ENCODE measurements at regions not wholly inside any gene's neighbourhood (a gene's known extent, or its start where the extent isn't known, plus 50 kb on each side); places are given as distances from the start of the nearest gene placed in this dataset.

DNA sequence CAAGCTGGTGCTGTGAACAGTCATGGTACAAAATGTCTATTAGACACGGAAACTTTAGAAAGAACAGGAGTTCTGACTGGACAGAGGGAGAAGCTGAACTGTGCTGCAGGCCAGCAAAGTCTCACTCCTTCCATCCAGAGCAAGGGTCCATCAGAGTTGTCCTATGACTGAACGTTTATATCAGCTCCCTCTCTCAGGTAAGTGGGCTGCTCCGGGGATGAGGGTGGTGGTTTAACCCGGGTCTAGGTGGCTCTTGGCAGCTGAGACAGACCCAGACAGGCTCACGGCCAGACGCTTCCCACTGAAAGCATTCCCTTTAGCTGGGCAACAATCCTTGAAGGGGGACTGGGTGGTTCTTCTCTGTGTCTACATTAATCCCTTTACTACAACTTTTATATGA, 385.0 kb upstream of the SMIM31 start:
- TF ChIP-seq CTCF (IDR thresholded peaks at IDR 0.05; ENCODE audit: low read length) (no peak), EZH2 (optimal IDR thresholded peaks at IDR 0.05; ENCODE audit: low read depth, low read length) (no peak), EZH2phosphoT487 (IDR thresholded peaks at IDR 0.05; ENCODE audit: low read length) (no peak)
